ENCODE measurements at regions not wholly inside any gene's neighbourhood (a gene's known extent, or its start where the extent isn't known, plus 50 kb on each side); places are given as distances from the start of the nearest gene placed in this dataset.

DNA sequence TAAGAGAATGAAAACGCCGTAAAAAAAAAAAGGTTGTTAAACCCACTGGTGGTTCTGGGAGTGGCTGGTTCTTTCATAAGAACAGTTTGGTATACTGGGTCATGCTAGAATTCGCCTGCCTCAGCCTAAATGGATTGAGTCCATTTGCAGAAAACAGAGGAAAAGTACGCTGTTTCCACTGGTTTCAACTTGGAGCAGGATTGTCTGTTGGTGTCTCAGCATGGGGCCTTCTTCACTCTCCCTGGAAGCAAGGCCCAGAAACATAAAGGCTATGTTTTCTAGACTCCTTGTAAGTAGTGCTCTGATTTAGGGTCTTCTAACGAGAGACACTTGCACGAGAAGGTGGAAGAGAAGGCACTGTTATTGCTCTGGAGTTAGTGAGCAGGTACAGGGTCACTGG, 116.9 kb upstream of the MTAP start:
- Histone ChIP-seq H3K4me3 (no peak overlapping the region), H3K9me3 (no peaks in the 10 kb centered on the region), H3K27me3 (no peaks in the 10 kb centered on the region), H3K36me3 (no peaks in the 10 kb centered on the region), H3K27ac (no peak overlapping the region), H3K4me1 (ENCODE audit: insufficient read depth) (no peaks in the 10 kb centered on the region)
- 80 to 85% (median 81%) methylated on average over 6 of the region's 6 CpGs for WGBS, 3 donors
- intact Hi-C loops (cut with DNase I): no loop called here
- TF ChIP-seq EP300 (IDR thresholded peaks at IDR 0.05) (no peak), POLR2A (IDR thresholded peaks at IDR 0.05) (no peak)
- TF ChIP-seq, protein P1, sequence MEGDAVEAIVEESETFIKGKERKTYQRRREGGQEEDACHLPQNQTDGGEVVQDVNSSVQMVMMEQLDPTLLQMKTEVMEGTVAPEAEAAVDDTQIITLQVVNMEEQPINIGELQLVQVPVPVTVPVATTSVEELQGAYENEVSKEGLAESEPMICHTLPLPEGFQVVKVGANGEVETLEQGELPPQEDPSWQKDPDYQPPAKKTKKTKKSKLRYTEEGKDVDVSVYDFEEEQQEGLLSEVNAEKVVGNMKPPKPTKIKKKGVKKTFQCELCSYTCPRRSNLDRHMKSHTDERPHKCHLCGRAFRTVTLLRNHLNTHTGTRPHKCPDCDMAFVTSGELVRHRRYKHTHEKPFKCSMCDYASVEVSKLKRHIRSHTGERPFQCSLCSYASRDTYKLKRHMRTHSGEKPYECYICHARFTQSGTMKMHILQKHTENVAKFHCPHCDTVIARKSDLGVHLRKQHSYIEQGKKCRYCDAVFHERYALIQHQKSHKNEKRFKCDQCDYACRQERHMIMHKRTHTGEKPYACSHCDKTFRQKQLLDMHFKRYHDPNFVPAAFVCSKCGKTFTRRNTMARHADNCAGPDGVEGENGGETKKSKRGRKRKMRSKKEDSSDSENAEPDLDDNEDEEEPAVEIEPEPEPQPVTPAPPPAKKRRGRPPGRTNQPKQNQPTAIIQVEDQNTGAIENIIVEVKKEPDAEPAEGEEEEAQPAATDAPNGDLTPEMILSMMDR (IDR thresholded peaks at IDR 0.05): no peak
- no peak for DNase-seq

- no peaks in the 10 kb centered on the region for H3K27me3 ChIP-seq
- no peak for DNase-seq
- H3K27ac ChIP-seq: no peak overlapping the region
- H3K4me1 ChIP-seq (ENCODE audit: insufficient read depth): no peaks in the 10 kb centered on the region
- H3K4me3 ChIP-seq: no peak overlapping the region
- intact Hi-C loops (cut with DNase I): no loop called here
- H3K9me3 ChIP-seq: no peaks in the 10 kb centered on the region
- TF ChIP-seq, protein P1 (IDR thresholded peaks at IDR 0.05): no peak
- TF ChIP-seq EP300 (IDR thresholded peaks at IDR 0.05): no peak
- no peak for TF ChIP-seq POLR2A (IDR thresholded peaks at IDR 0.05)
- no peaks in the 10 kb centered on the region for H3K36me3 ChIP-seq
- 92 to 93% (median 93%) methylated on average over 2 of the region's 2 CpGs for WGBS, 3 donors
Observed at GRCh38 chr9:21686738-21687137, 115.7 kb upstream of the MTAP start.

DNA sequence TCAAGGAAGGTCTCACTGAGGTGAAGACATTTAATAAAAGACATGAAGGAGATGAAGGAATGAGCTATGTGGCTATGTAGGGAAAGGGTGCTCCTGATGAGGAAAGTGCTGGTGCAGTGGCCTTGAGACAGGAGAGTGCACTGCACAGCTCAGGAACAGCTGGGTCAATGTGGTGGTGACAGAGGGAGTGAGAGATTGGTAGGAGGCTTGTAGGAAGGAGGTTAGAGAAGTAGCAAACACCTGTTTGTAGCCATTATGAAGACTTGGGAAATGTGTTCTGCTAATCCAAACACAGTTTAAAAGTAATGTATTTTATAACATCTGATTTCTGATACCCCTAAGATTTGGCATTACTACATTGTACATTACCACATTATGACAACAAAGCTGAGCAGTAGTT, 115.1 kb upstream of the MTAP start:
- intact Hi-C loops (cut with DNase I): no loop called here
- Histone ChIP-seq H3K27ac (no peak overlapping the region), H3K4me3 (no peak overlapping the region)

GRCh38 chr9:21688108-21689102, 114.0 kb upstream of the MTAP start:
- Histone ChIP-seq H3K27me3 (no peaks in the 10 kb centered on the region), H3K4me3 (no peak overlapping the region), H3K36me3 (no peaks in the 10 kb centered on the region), H3K27ac (no peak overlapping the region), H3K4me1 (ENCODE audit: insufficient read depth) (no peaks in the 10 kb centered on the region), H3K9me3 (no peaks in the 10 kb centered on the region)
- intact Hi-C loops (cut with DNase I): no loop called here
- peak in 2 of 5 donors; percentile 8 to 28 for DNase-seq
- WGBS, 3 donors: 58 to 67% (median 66%) methylated on average over 8 of the region's 8 CpGs
- TF ChIP-seq POLR2A (IDR thresholded peaks at IDR 0.05): no peak
- TF ChIP-seq, protein P1 (IDR thresholded peaks at IDR 0.05): no peak
- TF ChIP-seq EP300 (IDR thresholded peaks at IDR 0.05): no peak

More for the DNA sequence above, 115.1 kb upstream of the MTAP start:
- Histone ChIP-seq H3K9me3 (no peaks in the 10 kb centered on the region), H3K4me1 (ENCODE audit: insufficient read depth) (no peaks in the 10 kb centered on the region), H3K27me3 (no peaks in the 10 kb centered on the region), H3K36me3 (no peaks in the 10 kb centered on the region)
- no peak for DNase-seq
- TF ChIP-seq EP300 (IDR thresholded peaks at IDR 0.05) (no peak), POLR2A (IDR thresholded peaks at IDR 0.05) (no peak)
- TF ChIP-seq, protein P1 (IDR thresholded peaks at IDR 0.05): no peak

Data from ovary (tissue), 7 donors.